Nephron progenitor cell (in vitro differentiated cells): ENCODE measurements at regions not wholly inside any gene's neighbourhood (a gene's known extent, or its start where the extent isn't known, plus 50 kb on each side); places are given as distances from the start of the nearest gene placed in this dataset.

Experiments
- DNase-seq: peaks from one replicate; pipeline ENCODE4 v3.0.0; 2021
- H3K27ac Mint-ChIP-seq: 2 replicates; pipeline ENCODE4 v1.8.0; 2021; ENCODE audit warnings: mild to moderate bottlenecking, moderate library complexity, mixed read lengths
- H3K27me3 Mint-ChIP-seq: 2 replicates; pipeline ENCODE4 v1.8.0; 2021; ENCODE audit warnings: mild to moderate bottlenecking, low read depth, mixed read lengths; ENCODE audit not compliant: poor library complexity
- H3K36me3 Mint-ChIP-seq: 2 replicates; pipeline ENCODE4 v1.8.0; 2021; ENCODE audit warnings: low read depth, mixed read lengths
- H3K4me1 Mint-ChIP-seq: 2 replicates; pipeline ENCODE4 v1.8.0; 2021; ENCODE audit warnings: mixed read lengths
- H3K4me3 Mint-ChIP-seq: 2 replicates; pipeline ENCODE4 v1.8.0; 2021; ENCODE audit warnings: mild to moderate bottlenecking, moderate library complexity, mixed read lengths
- H3K9me3 Mint-ChIP-seq: 2 replicates; pipeline ENCODE4 v1.8.0; 2021; ENCODE audit warnings: mild to moderate bottlenecking, moderate library complexity, mixed read lengths
- TF ChIP-seq, protein P1 (sequence below): fragments of 200-600 bp; sonication (generic); IDR thresholded peaks from 2 replicates; pipeline ENCODE4 v1.5.0; 2021; ENCODE audit warnings: antibody characterized with exemption

DNA sequence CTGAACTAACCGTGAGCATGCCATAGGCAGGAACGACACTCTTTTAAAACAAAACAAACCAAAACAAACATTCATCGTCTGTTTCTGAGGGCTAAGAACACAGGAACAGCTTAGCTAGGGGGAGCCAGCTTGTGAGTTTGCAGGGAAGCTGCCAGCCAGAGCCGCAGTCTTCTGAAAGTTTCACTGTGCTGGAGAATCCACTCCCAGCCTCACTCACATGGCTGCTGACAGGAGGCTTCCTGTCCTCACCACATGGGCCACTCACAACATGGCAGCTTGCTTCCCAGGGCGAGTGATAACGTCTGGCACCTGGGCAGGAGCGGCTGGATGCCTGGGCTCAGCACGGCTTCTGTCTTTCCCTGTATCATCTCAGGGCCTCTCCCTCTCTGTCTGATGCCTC lies 275.2 kb downstream of the MSX2 start:
- no peak overlapping the region for H3K27ac Mint-ChIP-seq
- no peak overlapping the region for H3K4me3 Mint-ChIP-seq
- H3K36me3 Mint-ChIP-seq: no peaks in the 10 kb centered on the region
- no peak for DNase-seq
- peaks cover 17% of the 10 kb centered on the region for H3K9me3 Mint-ChIP-seq
- H3K4me1 Mint-ChIP-seq: no peaks in the 10 kb centered on the region
- TF ChIP-seq, protein P1, sequence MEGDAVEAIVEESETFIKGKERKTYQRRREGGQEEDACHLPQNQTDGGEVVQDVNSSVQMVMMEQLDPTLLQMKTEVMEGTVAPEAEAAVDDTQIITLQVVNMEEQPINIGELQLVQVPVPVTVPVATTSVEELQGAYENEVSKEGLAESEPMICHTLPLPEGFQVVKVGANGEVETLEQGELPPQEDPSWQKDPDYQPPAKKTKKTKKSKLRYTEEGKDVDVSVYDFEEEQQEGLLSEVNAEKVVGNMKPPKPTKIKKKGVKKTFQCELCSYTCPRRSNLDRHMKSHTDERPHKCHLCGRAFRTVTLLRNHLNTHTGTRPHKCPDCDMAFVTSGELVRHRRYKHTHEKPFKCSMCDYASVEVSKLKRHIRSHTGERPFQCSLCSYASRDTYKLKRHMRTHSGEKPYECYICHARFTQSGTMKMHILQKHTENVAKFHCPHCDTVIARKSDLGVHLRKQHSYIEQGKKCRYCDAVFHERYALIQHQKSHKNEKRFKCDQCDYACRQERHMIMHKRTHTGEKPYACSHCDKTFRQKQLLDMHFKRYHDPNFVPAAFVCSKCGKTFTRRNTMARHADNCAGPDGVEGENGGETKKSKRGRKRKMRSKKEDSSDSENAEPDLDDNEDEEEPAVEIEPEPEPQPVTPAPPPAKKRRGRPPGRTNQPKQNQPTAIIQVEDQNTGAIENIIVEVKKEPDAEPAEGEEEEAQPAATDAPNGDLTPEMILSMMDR: no peak
- peaks cover 22% of the 10 kb centered on the region for H3K27me3 Mint-ChIP-seq

DNA sequence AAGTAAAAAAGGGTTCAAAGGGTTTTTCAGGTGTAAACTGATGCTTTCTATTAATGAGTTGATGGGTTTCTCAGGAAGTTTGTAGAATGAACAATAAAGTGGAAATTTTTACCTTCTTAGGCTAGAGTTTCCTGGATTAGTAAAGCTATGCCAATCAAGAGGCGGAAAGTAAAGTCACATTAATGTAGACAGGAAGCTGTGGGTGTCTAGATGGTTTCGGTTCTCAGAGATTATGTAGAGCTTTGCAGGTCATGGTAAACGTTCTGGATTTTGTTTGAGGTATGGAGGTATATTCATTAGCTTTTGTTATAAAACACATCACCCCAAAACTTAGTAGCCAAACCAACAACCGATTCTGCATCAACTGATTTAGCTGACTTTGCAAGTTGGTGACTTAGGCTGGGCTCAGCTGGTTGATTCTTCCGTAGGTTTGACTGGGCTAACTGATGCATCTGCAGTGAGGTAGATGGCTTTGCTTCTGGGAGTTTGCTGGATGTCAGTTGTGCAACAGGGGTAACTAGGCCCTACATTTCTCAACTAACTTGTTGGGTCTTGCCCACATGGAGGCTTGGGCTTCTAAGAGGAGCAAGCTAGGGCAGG lies 273.8 kb downstream of the MSX2 start:
- Mint-ChIP-seq H3K9me3 (peaks cover 17% of the 10 kb centered on the region), H3K4me1 (no peaks in the 10 kb centered on the region), H3K27ac (no peak overlapping the region), H3K27me3 (peaks cover 18% of the 10 kb centered on the region), H3K4me3 (no peak overlapping the region), H3K36me3 (no peaks in the 10 kb centered on the region)
- TF ChIP-seq, protein P1: no peak
- no peak for DNase-seq

DNA sequence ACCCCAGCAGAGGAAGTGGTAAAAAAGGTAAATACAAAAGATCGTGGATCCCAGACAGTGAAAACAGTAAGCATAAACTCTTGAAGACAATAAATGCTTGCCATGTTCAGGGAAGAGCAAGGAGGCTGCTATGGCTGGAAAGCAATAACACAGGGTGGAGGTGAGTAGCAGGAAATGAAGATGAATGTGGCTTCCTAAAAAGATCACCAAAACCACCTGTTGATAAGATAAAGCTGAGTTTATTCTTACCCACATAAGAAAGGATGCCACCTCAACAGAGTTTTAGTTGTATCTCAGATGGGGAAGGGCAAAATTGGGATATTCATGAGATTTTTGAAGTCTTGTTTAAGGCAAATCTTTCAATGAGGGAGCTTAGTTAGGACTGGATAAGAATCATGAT lies 273.3 kb downstream of the MSX2 start:
- peaks cover 17% of the 10 kb centered on the region for H3K9me3 Mint-ChIP-seq
- H3K4me1 Mint-ChIP-seq: no peaks in the 10 kb centered on the region
- no peaks in the 10 kb centered on the region for H3K36me3 Mint-ChIP-seq
- no peak overlapping the region for H3K4me3 Mint-ChIP-seq
- H3K27me3 Mint-ChIP-seq: peaks cover 20% of the 10 kb centered on the region
- H3K27ac Mint-ChIP-seq: no peak overlapping the region
- DNase-seq: no peak
- TF ChIP-seq, protein P1: no peak

DNA sequence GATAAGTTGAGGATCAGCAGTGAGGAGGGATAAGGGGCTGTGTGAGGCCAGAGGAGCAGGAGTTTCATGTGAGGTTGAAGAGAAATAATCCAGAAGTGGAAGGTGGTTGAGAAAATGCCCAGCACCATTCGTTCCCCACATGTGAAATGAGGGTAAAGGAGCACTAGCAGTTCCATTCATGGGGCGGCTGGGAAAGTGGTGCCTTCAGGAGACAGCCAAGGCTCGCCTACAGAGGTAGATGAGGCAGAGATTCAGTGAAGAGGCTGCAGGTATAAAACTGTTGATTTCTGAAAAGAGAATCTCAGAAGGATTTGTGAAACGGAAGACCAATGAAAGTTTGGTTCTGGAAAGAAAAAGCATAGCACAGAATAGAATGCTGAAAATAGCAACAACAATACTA lies 272.6 kb downstream of the MSX2 start:
- peaks cover 17% of the 10 kb centered on the region for H3K9me3 Mint-ChIP-seq
- H3K4me1 Mint-ChIP-seq: no peaks in the 10 kb centered on the region
- no peak for DNase-seq

DNA sequence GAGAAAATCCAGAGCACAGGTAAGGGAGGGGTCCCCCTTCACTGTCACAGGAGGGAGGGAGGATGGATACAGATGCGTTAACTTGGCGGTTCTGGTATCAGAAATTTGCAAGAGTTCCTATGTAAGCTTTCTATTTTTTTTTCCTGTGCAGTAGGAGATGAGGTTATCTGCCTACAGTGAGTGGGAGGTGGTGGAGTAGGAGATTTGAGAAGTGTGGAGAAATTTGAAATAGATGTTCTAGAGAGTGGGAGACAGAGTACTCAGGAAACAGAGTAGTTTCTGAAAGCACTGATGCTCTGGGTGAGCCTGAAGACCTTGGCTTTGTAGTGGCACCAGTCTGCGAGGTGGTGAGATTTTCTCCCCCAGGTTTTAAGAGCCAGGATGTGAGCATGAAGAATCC lies 271.4 kb downstream of the MSX2 start:
- H3K4me3 Mint-ChIP-seq: no peak overlapping the region
- H3K27ac Mint-ChIP-seq: no peak overlapping the region
- no peaks in the 10 kb centered on the region for H3K4me1 Mint-ChIP-seq
- peaks cover 17% of the 10 kb centered on the region for H3K9me3 Mint-ChIP-seq
- H3K36me3 Mint-ChIP-seq: no peaks in the 10 kb centered on the region
- H3K27me3 Mint-ChIP-seq: peaks cover 18% of the 10 kb centered on the region
- TF ChIP-seq, protein P1: no peak
- DNase-seq: no peak

More for the DNA sequence above, 272.6 kb downstream of the MSX2 start:
- TF ChIP-seq, protein P1: no peak
- H3K27ac Mint-ChIP-seq: no peak overlapping the region
- no peaks in the 10 kb centered on the region for H3K36me3 Mint-ChIP-seq
- H3K27me3 Mint-ChIP-seq: peaks cover 20% of the 10 kb centered on the region
- H3K4me3 Mint-ChIP-seq: no peak overlapping the region

DNA sequence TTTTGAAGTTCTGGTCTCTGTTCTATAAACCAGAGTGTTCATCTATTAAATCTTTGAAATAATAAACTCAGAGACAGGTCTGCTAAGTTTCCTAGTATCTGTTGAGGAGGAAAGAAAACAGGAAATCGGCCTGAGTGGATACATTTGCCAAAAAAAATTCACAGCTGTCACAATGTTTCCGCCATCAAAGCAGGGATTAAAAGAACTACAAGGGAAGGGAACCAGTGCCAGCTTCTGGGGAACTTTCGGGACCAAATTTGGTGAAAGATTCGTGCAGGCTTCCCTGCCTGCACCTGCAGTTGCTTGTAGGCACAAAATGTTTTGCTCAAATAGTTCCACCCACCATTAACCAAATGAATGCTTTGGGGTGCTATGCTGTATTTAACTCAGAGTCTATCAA lies 267.5 kb downstream of the MSX2 start:
- no peak for DNase-seq
- no peaks in the 10 kb centered on the region for H3K36me3 Mint-ChIP-seq
- peaks cover 10% of the 10 kb centered on the region for H3K27me3 Mint-ChIP-seq
- H3K4me3 Mint-ChIP-seq: no peak overlapping the region
- H3K4me1 Mint-ChIP-seq: peaks cover 5% of the 10 kb centered on the region
- H3K27ac Mint-ChIP-seq: no peak overlapping the region
- TF ChIP-seq, protein P1: no peak
- H3K9me3 Mint-ChIP-seq: no peaks in the 10 kb centered on the region
